T-helper 1 cell (primary cell): ENCODE measurements at regions not wholly inside any gene's neighbourhood (a gene's known extent, or its start where the extent isn't known, plus 50 kb on each side); places are given as distances from the start of the nearest gene placed in this dataset.

ENCODE experiments used
- DNase-seq, 5 donors: peaks; one replicate each; pipeline ENCODE4 v3.0.0-alpha.2; 2012 to 2020

- no peak for DNase-seq
Observed at GRCh38 chr2:52828112-52828511, 939.5 kb upstream of the CHAC2 start.

- DNase-seq: no peak
Observed at GRCh38 chr2:52821631-52822030, 946.0 kb upstream of the CHAC2 start.

GRCh38 chr2:52818958-52819357 is 948.6 kb upstream of the CHAC2 start:
- no peak for DNase-seq

- no peak for DNase-seq
Observed at GRCh38 chr2:52810460-52810859, 957.1 kb upstream of the CHAC2 start.

GRCh38 chr2:52805901-52806410 is 961.6 kb upstream of the CHAC2 start:
- no peak for DNase-seq

GRCh38 chr2:52794581-52794980 is 973.0 kb upstream of the CHAC2 start:
- DNase-seq: no peak

GRCh38 chr2:52779446-52779845 is 988.2 kb upstream of the CHAC2 start:
- no peak for DNase-seq

- DNase-seq: no peak
Observed at GRCh38 chr2:52776571-52776970, 991.0 kb upstream of the CHAC2 start.

- no peak for DNase-seq
Observed at GRCh38 chr2:52775674-52776073, 991.9 kb upstream of the CHAC2 start.

- no peak for DNase-seq
Observed at GRCh38 chr2:52765735-52766134, 1001.9 kb upstream of the CHAC2 start.

GRCh38 chr2:52749764-52750163 is 1017.8 kb upstream of the CHAC2 start:
- no peak for DNase-seq

- no peak for DNase-seq
Observed at GRCh38 chr2:52745144-52745543, 1022.5 kb upstream of the CHAC2 start.

GRCh38 chr2:52732849-52733395 is 1034.7 kb upstream of the CHAC2 start:
- no peak for DNase-seq

GRCh38 chr2:52724585-52724984 is 1043.0 kb upstream of the CHAC2 start:
- DNase-seq: no peak

- no peak for DNase-seq
Observed at GRCh38 chr2:52717836-52718235, 1049.8 kb upstream of the CHAC2 start.

- no peak for DNase-seq
Observed at GRCh38 chr2:52710810-52711618, 1056.6 kb upstream of the CHAC2 start.

GRCh38 chr2:52704251-52704650 is 1063.4 kb upstream of the CHAC2 start:
- DNase-seq: no peak

GRCh38 chr2:52703004-52703403 is 1064.6 kb upstream of the CHAC2 start:
- DNase-seq: no peak

GRCh38 chr2:52698408-52698807 is 1069.2 kb upstream of the CHAC2 start:
- no peak for DNase-seq

GRCh38 chr2:52697690-52698089 is 1069.9 kb upstream of the CHAC2 start:
- DNase-seq: no peak

- DNase-seq: no peak
Observed at GRCh38 chr2:52695731-52696130, 1071.9 kb upstream of the CHAC2 start.

- no peak for DNase-seq
Observed at GRCh38 chr2:52686935-52687334, 1080.7 kb upstream of the CHAC2 start.

GRCh38 chr2:52676056-52676455 is 1091.5 kb upstream of the CHAC2 start:
- no peak for DNase-seq

GRCh38 chr2:52668724-52669123 is 1098.9 kb upstream of the CHAC2 start:
- DNase-seq: no peak

GRCh38 chr2:52659546-52659945 is 1108.1 kb upstream of the CHAC2 start:
- DNase-seq: no peak
